NCI-H1930 (cell line): ENCODE measurements at regions not wholly inside any gene's neighbourhood (a gene's known extent, or its start where the extent isn't known, plus 50 kb on each side); places are given as distances from the start of the nearest gene placed in this dataset.
"Not testable (repeated sequence)": the region's sequence is repeated elsewhere in the genome, so short reads cannot be mapped to it uniquely, and the experiment has no call there.

ENCODE experiments used
- DNase-seq, 2 experiments: peaks; one replicate each; lab custom pipeline; 2025; lab: John Stamatoyannopoulos, UW

GRCh38 chr17:54353789-54354525 is 531.2 kb downstream of the KIF2B start:
- no peak for DNase-seq

- DNase-seq = not testable (repeated sequence)
Observed at GRCh38 chr17:54361073-54361472, 538.3 kb downstream of the KIF2B start.

DNA sequence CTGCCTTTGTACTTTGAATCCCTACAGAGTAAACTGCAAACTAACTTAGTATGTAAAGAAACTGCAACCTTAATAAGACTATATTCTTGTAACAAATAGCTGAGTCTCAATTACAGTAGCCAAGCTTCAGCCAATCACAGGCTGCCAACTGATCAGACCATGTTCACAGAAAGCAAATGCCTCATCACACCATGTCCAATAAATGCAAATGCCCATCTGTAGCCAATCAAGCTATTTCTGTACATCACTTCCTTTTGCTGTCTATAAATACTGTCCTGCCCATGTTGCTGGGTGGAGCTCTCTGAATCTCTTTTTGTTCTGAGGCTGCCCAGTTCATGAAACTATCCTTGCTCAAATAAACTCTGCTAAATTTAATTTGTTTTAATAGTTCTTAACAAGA is 531.7 kb upstream of the TOM1L1 start:
- no peak for DNase-seq

GRCh38 chr17:54372069-54372749 is 528.4 kb upstream of the TOM1L1 start:
- no peak for DNase-seq

DNA sequence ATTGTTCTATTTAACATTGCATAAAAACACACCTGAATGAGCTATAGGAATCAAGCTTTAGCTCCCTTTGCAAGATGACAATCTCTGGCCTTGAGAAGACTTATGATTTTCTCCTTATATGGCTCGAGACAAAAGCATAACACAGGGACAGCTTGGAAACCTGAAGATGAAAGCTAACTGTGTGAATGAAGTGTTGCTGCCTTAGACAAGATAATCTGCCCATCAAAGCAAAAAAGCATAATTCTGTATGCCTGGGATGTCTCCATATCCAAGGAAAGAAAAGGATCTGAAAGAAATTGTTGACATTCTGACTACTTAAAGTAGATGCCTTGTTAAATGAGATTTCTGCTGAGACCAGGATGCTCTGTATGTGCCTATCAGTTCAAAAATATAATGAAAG is 526.7 kb upstream of the TOM1L1 start:
- no peak for DNase-seq

- not testable (repeated sequence) for DNase-seq
Observed at GRCh38 chr17:54376409-54376808, 524.2 kb upstream of the TOM1L1 start.

DNA sequence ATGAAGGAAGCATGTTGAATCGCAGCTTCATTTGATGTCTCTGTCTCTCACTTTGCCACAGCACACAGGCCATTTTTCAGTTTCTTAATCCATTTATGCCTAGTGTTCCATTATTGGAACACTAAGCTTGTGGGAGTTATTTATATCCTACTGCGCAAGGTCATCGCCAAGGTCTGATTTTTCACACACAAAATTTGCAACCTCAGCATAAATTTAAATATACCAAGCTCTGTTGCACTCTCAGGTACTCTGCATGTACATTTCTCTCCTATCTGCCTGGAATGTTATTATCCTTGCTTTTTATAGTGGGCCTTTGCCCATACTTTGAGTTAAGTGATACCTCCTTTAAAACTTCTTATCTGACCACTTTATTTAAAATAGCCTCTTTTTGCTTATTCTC is 519.2 kb upstream of the TOM1L1 start:
- no peak for DNase-seq

- no peak for DNase-seq
Observed at GRCh38 chr17:54404259-54404658, 496.4 kb upstream of the TOM1L1 start.

GRCh38 chr17:54405826-54406225 is 494.8 kb upstream of the TOM1L1 start:
- no peak for DNase-seq

GRCh38 chr17:54408731-54409130 is 491.9 kb upstream of the TOM1L1 start:
- no peak for DNase-seq

DNA sequence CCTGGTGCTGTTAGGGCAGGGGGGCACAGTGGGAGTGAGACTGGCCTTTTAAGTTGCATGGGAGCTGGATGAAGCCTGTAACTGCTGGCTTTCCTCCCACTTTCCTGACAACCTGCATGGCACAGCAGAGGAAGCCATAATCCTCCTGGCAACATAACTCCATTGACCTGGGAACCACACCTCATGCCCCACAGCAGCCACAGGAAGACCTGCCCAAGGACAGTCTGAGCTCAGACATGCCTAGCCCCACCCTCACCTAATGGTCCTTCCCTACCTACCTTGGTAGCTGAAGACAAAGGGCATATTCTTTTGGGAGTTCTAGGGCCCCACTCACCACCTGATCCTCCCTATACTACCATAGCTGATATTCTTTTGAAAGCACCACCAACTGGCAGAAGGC is 482.2 kb upstream of the TOM1L1 start:
- no peak for DNase-seq

- no peak for DNase-seq
Observed at GRCh38 chr17:54425671-54426070, 475.0 kb upstream of the TOM1L1 start.

GRCh38 chr17:54426296-54426886 is 474.3 kb upstream of the TOM1L1 start:
- DNase-seq = peak in 1 of 2 experiments; percentile 6

GRCh38 chr17:54435966-54436365 is 464.7 kb upstream of the TOM1L1 start:
- DNase-seq = no peak

GRCh38 chr17:54439816-54440215 is 460.8 kb upstream of the TOM1L1 start:
- no peak for DNase-seq

GRCh38 chr17:54451051-54451450 is 449.6 kb upstream of the TOM1L1 start:
- DNase-seq = no peak

GRCh38 chr17:54452666-54453348 is 447.8 kb upstream of the TOM1L1 start:
- DNase-seq = no peak

- DNase-seq = no peak
Observed at GRCh38 chr17:54455251-54455868, 445.3 kb upstream of the TOM1L1 start.

DNA sequence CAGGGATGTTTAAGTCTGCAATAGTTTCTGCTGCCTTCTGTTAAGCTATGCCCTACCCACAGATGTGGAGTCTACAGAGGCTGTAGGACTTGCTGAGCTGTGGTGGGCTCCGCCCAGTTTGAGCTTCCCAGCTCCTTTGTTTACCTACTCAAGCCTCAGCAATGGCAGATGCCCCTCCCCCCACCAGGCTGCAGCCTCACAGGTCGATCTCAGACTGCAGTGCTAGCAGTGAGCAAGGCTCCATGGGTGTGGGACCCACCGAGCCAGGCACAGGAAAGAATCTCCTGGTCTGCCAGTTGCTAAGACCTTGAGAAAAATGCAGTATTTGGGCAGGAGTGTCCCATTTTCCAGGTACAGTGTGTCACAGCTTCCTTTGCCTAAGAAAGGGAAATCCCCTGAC is 435.2 kb upstream of the TOM1L1 start:
- DNase-seq = not testable (repeated sequence)

- DNase-seq = no peak
Observed at GRCh38 chr17:54466875-54467274, 433.8 kb upstream of the TOM1L1 start.

DNA sequence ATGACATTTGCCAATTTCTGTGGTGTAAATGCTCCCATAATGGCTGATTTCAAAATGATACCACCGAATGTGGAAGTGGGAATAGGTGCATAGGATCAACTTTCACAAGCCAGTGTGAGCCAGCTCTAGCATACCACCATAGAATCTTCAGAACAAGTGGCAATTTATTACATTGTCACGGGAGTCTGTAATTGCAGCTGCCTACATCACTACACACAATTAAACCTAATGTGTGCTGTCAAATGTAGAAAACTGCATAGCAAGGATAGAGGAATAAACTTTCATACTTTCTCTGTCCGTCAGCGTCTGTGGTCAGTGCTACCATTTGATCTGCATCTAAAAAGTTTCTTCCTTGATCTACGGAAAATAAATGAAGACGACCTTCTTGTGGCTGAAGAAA is 417.8 kb upstream of the TOM1L1 start:
- DNase-seq = no peak

DNA sequence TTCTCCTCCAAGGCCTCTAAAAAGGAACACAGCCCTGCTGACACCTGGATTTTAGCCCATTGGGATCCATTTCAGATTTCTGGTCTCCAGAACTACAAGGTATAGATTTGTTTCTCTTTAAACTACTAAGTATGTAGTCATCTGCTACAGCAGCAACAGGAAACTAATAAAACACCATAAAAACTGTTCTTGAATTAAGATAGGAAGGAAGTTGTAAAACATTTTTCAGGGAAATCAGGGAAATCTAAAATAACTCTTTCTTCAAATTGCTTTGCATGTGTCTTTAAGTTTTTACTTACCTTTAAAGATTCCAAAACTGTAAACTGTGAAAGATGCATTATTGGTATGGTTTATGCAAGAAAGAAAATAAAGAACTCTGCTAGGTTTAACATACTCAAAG is 407.0 kb upstream of the TOM1L1 start:
- no peak for DNase-seq
